ENCODE measurements at regions not wholly inside any gene's neighbourhood (a gene's known extent, or its start where the extent isn't known, plus 50 kb on each side); places are given as distances from the start of the nearest gene placed in this dataset.

- POLR2A ChIA-PET = no interaction called here
- no peak overlapping the region for H3K4me2 ChIP-seq (ENCODE audit: low read length)
- TF ChIP-seq ZNF274 (IDR thresholded peaks at IDR 0.05; ENCODE audit: low read depth, low read length) (no peak), EZH2phosphoT487 (IDR thresholded peaks at IDR 0.05; ENCODE audit: borderline replicate concordance) (no peak), EZH2 (IDR thresholded peaks at IDR 0.05) (no peak), ELF1 (IDR thresholded peaks at IDR 0.05; ENCODE audit: borderline replicate concordance, low read depth) (no peak), POLR2AphosphoS5 (IDR thresholded peaks at IDR 0.05; ENCODE audit: low read depth, low read length) (no peak)
- no peak overlapping the region for H3K27ac ChIP-seq (ENCODE audit: low read depth, low read length)
- H4K20me1 ChIP-seq (ENCODE audit: insufficient read depth) = no peaks in the 10 kb centered on the region
- CTCF ChIA-PET = no interaction called here
- H3K9ac ChIP-seq (ENCODE audit: low read length) = no peak overlapping the region
- no peaks in the 10 kb centered on the region for H3K36me3 ChIP-seq (ENCODE audit: control insufficient read depth in 1 of 2, insufficient read depth in 2 of 2, low read length in 2 of 2)
- DNase-seq (ENCODE audit: low read depth, low spot score) = no peak
- H3K27me3 ChIP-seq (ENCODE audit: insufficient read depth, low read length) = 0 out of 2 replicates have a peak, but pooled peaks cover 16% of the 10 kb centered on the region
- no peaks in the 10 kb centered on the region for H3K9me2 ChIP-seq (ENCODE audit: insufficient read depth)
- H3K4me1 ChIP-seq (ENCODE audit: control insufficient read depth in 1 of 2, insufficient read depth in 2 of 2, low read length in 2 of 2) = no peaks in the 10 kb centered on the region
- intact Hi-C loops (cut with micrococcal nuclease) = no loop called here
- H3K4me3 ChIP-seq (replicated peaks in 1 of 2; ENCODE audit: low read depth in 1 of 2, low read length in 2 of 2) = no peak overlapping the region
- no peak for ATAC-seq
- H3K9me3 ChIP-seq (ENCODE audit: control insufficient read depth in 1 of 2, insufficient read depth in 1 of 2, low read depth in 1 of 2, low read length in 2 of 2) = no peaks in the 10 kb centered on the region
- no peaks in the 10 kb centered on the region for H3K79me2 ChIP-seq (ENCODE audit: insufficient read depth, low read length)
- RAD21 ChIA-PET (ENCODE audit: low non-redundant PET in 1 of 2, low total read pairs in 2 of 2, uncharacterized antibody in 2 of 2, unreplicated experiment in 2 of 2) = no interaction called here
- H2AFZ ChIP-seq (ENCODE audit: low read depth, low read length, poor library complexity, severe bottlenecking) = no peak overlapping the region
- no TSS peak for BruUV-seq (replicated peaks)
Measured at GRCh38 chr10:44032216-44032615, 352.7 kb downstream of the CXCL12 start.

GRCh38 chr10:44030738-44031137, 354.2 kb downstream of the CXCL12 start:
- intact Hi-C loops (cut with micrococcal nuclease) = loop anchor here (2.0 kb wide), 1 partner anchor 360 kb away; no protein-coding TSS in a partner anchor
- H3K27ac ChIP-seq (ENCODE audit: low read depth, low read length) = no peak overlapping the region
- RAD21 ChIA-PET (ENCODE audit: low non-redundant PET in 1 of 2, low total read pairs in 2 of 2, uncharacterized antibody in 2 of 2, unreplicated experiment in 2 of 2) = no interaction called here
- no peaks in the 10 kb centered on the region for H3K79me2 ChIP-seq (ENCODE audit: insufficient read depth, low read length)
- CTCF ChIA-PET = no interaction called here
- POLR2A ChIA-PET = no interaction called here
- no peak overlapping the region for H3K4me2 ChIP-seq (ENCODE audit: low read length)
- BruUV-seq (replicated peaks) = no TSS peak
- no peaks in the 10 kb centered on the region for H3K36me3 ChIP-seq (ENCODE audit: control insufficient read depth in 1 of 2, insufficient read depth in 2 of 2, low read length in 2 of 2)
- H2AFZ ChIP-seq (ENCODE audit: low read depth, low read length, poor library complexity, severe bottlenecking) = no peak overlapping the region
- DNase-seq (ENCODE audit: low read depth, low spot score) (no peak), ATAC-seq (no peak)
- H3K9me3 ChIP-seq (ENCODE audit: control insufficient read depth in 1 of 2, insufficient read depth in 1 of 2, low read depth in 1 of 2, low read length in 2 of 2) = no peaks in the 10 kb centered on the region
- no peak overlapping the region for H3K4me3 ChIP-seq (replicated peaks in 1 of 2; ENCODE audit: low read depth in 1 of 2, low read length in 2 of 2)
- H3K4me1 ChIP-seq (ENCODE audit: control insufficient read depth in 1 of 2, insufficient read depth in 2 of 2, low read length in 2 of 2) = no peaks in the 10 kb centered on the region
- H4K20me1 ChIP-seq (ENCODE audit: insufficient read depth) = no peaks in the 10 kb centered on the region
- no peak overlapping the region for H3K9ac ChIP-seq (ENCODE audit: low read length)
- peaks cover 22% of the 10 kb centered on the region; the same call in 1 of the 2 replicates for H3K27me3 ChIP-seq (ENCODE audit: insufficient read depth, low read length)
- H3K9me2 ChIP-seq (ENCODE audit: insufficient read depth) = no peaks in the 10 kb centered on the region
- TF ChIP-seq TCF7L2 (IDR thresholded peaks at IDR 0.05; ENCODE audit: borderline replicate concordance, extremely low read depth, insufficient read depth, insufficient read length) = no peak
- TF ChIP-seq SIN3A (IDR thresholded peaks at IDR 0.05; ENCODE audit: low read depth) = no peak
- TF ChIP-seq, protein P1, sequence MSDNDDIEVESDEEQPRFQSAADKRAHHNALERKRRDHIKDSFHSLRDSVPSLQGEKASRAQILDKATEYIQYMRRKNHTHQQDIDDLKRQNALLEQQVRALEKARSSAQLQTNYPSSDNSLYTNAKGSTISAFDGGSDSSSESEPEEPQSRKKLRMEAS (IDR thresholded peaks at IDR 0.05) = no peak
- no peak for TF ChIP-seq ZBTB33 (IDR thresholded peaks at IDR 0.05; ENCODE audit: extremely low read depth, insufficient replicate concordance, low read length)
- TF ChIP-seq, protein P2, sequence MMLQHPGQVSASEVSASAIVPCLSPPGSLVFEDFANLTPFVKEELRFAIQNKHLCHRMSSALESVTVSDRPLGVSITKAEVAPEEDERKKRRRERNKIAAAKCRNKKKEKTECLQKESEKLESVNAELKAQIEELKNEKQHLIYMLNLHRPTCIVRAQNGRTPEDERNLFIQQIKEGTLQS (IDR thresholded peaks at IDR 0.05) = no peak
- TF ChIP-seq EGR1 (IDR thresholded peaks at IDR 0.05; ENCODE audit: low read depth) = no peak
- TF ChIP-seq, protein P3, sequence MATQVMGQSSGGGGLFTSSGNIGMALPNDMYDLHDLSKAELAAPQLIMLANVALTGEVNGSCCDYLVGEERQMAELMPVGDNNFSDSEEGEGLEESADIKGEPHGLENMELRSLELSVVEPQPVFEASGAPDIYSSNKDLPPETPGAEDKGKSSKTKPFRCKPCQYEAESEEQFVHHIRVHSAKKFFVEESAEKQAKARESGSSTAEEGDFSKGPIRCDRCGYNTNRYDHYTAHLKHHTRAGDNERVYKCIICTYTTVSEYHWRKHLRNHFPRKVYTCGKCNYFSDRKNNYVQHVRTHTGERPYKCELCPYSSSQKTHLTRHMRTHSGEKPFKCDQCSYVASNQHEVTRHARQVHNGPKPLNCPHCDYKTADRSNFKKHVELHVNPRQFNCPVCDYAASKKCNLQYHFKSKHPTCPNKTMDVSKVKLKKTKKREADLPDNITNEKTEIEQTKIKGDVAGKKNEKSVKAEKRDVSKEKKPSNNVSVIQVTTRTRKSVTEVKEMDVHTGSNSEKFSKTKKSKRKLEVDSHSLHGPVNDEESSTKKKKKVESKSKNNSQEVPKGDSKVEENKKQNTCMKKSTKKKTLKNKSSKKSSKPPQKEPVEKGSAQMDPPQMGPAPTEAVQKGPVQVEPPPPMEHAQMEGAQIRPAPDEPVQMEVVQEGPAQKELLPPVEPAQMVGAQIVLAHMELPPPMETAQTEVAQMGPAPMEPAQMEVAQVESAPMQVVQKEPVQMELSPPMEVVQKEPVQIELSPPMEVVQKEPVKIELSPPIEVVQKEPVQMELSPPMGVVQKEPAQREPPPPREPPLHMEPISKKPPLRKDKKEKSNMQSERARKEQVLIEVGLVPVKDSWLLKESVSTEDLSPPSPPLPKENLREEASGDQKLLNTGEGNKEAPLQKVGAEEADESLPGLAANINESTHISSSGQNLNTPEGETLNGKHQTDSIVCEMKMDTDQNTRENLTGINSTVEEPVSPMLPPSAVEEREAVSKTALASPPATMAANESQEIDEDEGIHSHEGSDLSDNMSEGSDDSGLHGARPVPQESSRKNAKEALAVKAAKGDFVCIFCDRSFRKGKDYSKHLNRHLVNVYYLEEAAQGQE (IDR thresholded peaks at IDR 0.05; ENCODE audit: low read depth) = no peak
- TF ChIP-seq ZFX (IDR thresholded peaks at IDR 0.05) = no peak
- TF ChIP-seq JUND (IDR thresholded peaks at IDR 0.05) = no peak
- TF ChIP-seq SP1 (IDR thresholded peaks at IDR 0.05; ENCODE audit: low read depth) = no peak

Data from HCT116 (cell line).